Smooth muscle cell (in vitro differentiated cells): ENCODE measurements at regions not wholly inside any gene's neighbourhood (a gene's known extent, or its start where the extent isn't known, plus 50 kb on each side); places are given as distances from the start of the nearest gene placed in this dataset.
A peak's percentile ranks its signal among the peaks of the same experiment; 100 is the strongest.

Experiments used
- DNase-seq: peaks from one replicate; lab custom pipeline; 2025; ENCODE audit not compliant: unreplicated experiment; lab: John Stamatoyannopoulos, UW
- H2AFZ ChIP-seq: fragments of 200-600 bp; sonication (generic); 2 replicates; pipeline ENCODE4 v1.6.0; 2016; ENCODE audit warnings: antibody characterized with exemption, low read depth, mild to moderate bottlenecking
- H3F3A ChIP-seq: fragments of 200-600 bp; sonication (generic); 2 replicates; pipeline ENCODE4 v1.6.0; 2017; ENCODE audit warnings: antibody characterized with exemption, low read depth
- H3K27ac ChIP-seq: fragments of 200-600 bp; sonication (generic); 2 replicates; pipeline ENCODE4 v1.5.1; 2016; ENCODE audit warnings: low read depth, mild to moderate bottlenecking
- H3K27me3 ChIP-seq: fragments of 200-600 bp; sonication (generic); 2 replicates; pipeline ENCODE4 v1.6.1; 2016; ENCODE audit warnings: low read depth, mild to moderate bottlenecking
- H3K36me3 ChIP-seq: fragments of 200-600 bp; sonication (generic); 2 replicates; pipeline ENCODE4 v1.5.1; 2016; ENCODE audit warnings: low read depth
- H3K4me1 ChIP-seq: fragments of 200-600 bp; sonication (generic); 2 replicates; pipeline ENCODE4 v1.5.1; 2016; ENCODE audit warnings: low read depth
- H3K4me2 ChIP-seq: fragments of 200-600 bp; sonication (generic); 2 replicates; pipeline ENCODE4 v1.6.0; 2016; ENCODE audit warnings: mild to moderate bottlenecking
- H3K4me3 ChIP-seq: fragments of 200-600 bp; sonication (generic); 2 replicates; pipeline ENCODE4 v1.5.1; 2016; ENCODE audit warnings: mild to moderate bottlenecking
- H3K79me2 ChIP-seq: fragments of 200-600 bp; sonication (generic); 2 replicates; pipeline ENCODE4 v1.6.0; 2016; ENCODE audit warnings: low read depth, mild to moderate bottlenecking
- H3K9ac ChIP-seq: fragments of 200-600 bp; sonication (generic); 2 replicates; pipeline ENCODE4 v1.6.0; 2016; ENCODE audit warnings: low read depth
- H3K9me3 ChIP-seq: fragments of 200-600 bp; sonication (generic); replicated peaks from 2 replicates; pipeline ENCODE4 v1.5.1; 2016; ENCODE audit warnings: low read depth
- H4K20me1 ChIP-seq: fragments of 200-600 bp; sonication (generic); 2 replicates; pipeline ENCODE4 v1.6.0; 2016; ENCODE audit warnings: low read depth
- CTCF ChIP-seq: fragments of 200-600 bp; sonication (generic); IDR thresholded peaks from 2 replicates; pipeline ENCODE4 v1.5.1; 2017; ENCODE audit warnings: borderline replicate concordance, mild to moderate bottlenecking, antibody characterized with exemption; ENCODE audit not compliant: insufficient read depth, poor library complexity, severe bottlenecking
- WGBS: methylation state at CpG from one replicate; pipeline ENCODE4 v1.1.7; 2016; ENCODE audit warnings: low lambda C conversion rate; 5-methylcytosine and 5-hydroxymethylcytosine counted together

GRCh38 chr3:170751083-170751898, 118.7 kb downstream of the RPL22L1 start:
- peak overlapping the region; percentile 58 for H3K4me2 ChIP-seq
- H3K9ac ChIP-seq, result no peak overlapping the region
- H3K9me3 ChIP-seq, result no peaks in the 10 kb centered on the region
- H2AFZ ChIP-seq, result no peak overlapping the region
- TF ChIP-seq CTCF, result no peak
- no peaks in the 10 kb centered on the region for H3K36me3 ChIP-seq
- no peaks in the 10 kb centered on the region for H3K79me2 ChIP-seq
- H3K4me3 ChIP-seq, result no peak overlapping the region
- H3K27me3 ChIP-seq, result no peaks in the 10 kb centered on the region
- H3K4me1 ChIP-seq, result peaks cover 5% of the 10 kb centered on the region
- no peak for DNase-seq
- H3F3A ChIP-seq, result peaks cover 6% of the 10 kb centered on the region
- WGBS, result 39% methylated on average over 3 of the region's 3 CpGs
- H3K27ac ChIP-seq, result peak overlapping the region; percentile 88
- H4K20me1 ChIP-seq, result no peaks in the 10 kb centered on the region

GRCh38 chr3:170750478-170750830, 119.5 kb downstream of the RPL22L1 start:
- no peak for DNase-seq
- Histone ChIP-seq H3K4me2 (peak overlapping the region; percentile 58), H3K27ac (peak overlapping the region; percentile 88), H4K20me1 (no peaks in the 10 kb centered on the region), H3K9ac (no peak overlapping the region), H2AFZ (no peak overlapping the region), H3K79me2 (no peaks in the 10 kb centered on the region), H3K27me3 (no peaks in the 10 kb centered on the region), H3K9me3 (no peaks in the 10 kb centered on the region), H3F3A (peaks cover 6% of the 10 kb centered on the region), H3K4me3 (no peak overlapping the region), H3K36me3 (no peaks in the 10 kb centered on the region), H3K4me1 (peaks cover 5% of the 10 kb centered on the region)
- TF ChIP-seq CTCF, result no peak
- 98% methylated on average over 2 of the region's 2 CpGs for WGBS

- TF ChIP-seq CTCF, result no peak
- H2AFZ ChIP-seq, result no peak overlapping the region
- DNase-seq, result no peak
- H3K79me2 ChIP-seq, result no peaks in the 10 kb centered on the region
- no peak overlapping the region for H3K9ac ChIP-seq
- no peaks in the 10 kb centered on the region for H4K20me1 ChIP-seq
- H3K4me3 ChIP-seq, result no peak overlapping the region
- no peaks in the 10 kb centered on the region for H3K36me3 ChIP-seq
- H3K27ac ChIP-seq, result no peak overlapping the region
- H3K4me1 ChIP-seq, result peaks cover 5% of the 10 kb centered on the region
- H3K4me2 ChIP-seq, result peak overlapping the region; percentile 58
- H3K27me3 ChIP-seq, result no peaks in the 10 kb centered on the region
- H3F3A ChIP-seq, result peaks cover 6% of the 10 kb centered on the region
- no peaks in the 10 kb centered on the region for H3K9me3 ChIP-seq
These were observed 120.1 kb downstream of the RPL22L1 start for GRCh38 chr3:170749765-170750477.
